SU-DHL-6 (cell line): ENCODE measurements at regions not wholly inside any gene's neighbourhood (a gene's known extent, or its start where the extent isn't known, plus 50 kb on each side); places are given as distances from the start of the nearest gene placed in this dataset.

Experiments used
- H2AFZ ChIP-seq: fragments of 200-600 bp; sonication (generic); 2 replicates; pipeline ENCODE4 v1.6.1; 2014; ENCODE audit warnings: low read depth, mild to moderate bottlenecking, moderate library complexity, mixed read lengths, antibody characterized with exemption, low read length; ENCODE audit not compliant: severe bottlenecking
- H3F3A ChIP-seq: fragments of 200-600 bp; shearing (Covaris generic); 2 replicates; pipeline ENCODE4 v1.6.0; 2016; ENCODE audit warnings: antibody characterized with exemption, mild to moderate bottlenecking; ENCODE audit not compliant: insufficient read depth
- H3K27ac ChIP-seq: fragments of 200-600 bp; sonication (generic); 2 replicates; pipeline ENCODE4 v1.5.1; 2016; ENCODE audit warnings: low read depth, mild to moderate bottlenecking, low read length, moderate library complexity, mixed read lengths
- H3K27me3 ChIP-seq: fragments of 200-600 bp; sonication (generic), shearing (Covaris generic); 2 replicates; pipeline ENCODE4 v1.6.0; 2014; ENCODE audit warnings: mild to moderate bottlenecking, low read length
- H3K36me3 ChIP-seq: fragments of 200-600 bp; sonication (generic); 2 replicates; pipeline ENCODE4 v1.6.1; 2014; ENCODE audit warnings: mild to moderate bottlenecking, low read length, mixed read lengths
- H3K4me2 ChIP-seq: fragments of 300-600, 200-600 bp; shearing (Covaris generic), sonication (generic); 2 replicates; pipeline ENCODE4 v1.6.0; 2014; ENCODE audit warnings: low read length, low read depth, mild to moderate bottlenecking; ENCODE audit not compliant: poor library complexity, severe bottlenecking
- H3K4me3 ChIP-seq: fragments of 200-600 bp; sonication (generic); 2 replicates; pipeline ENCODE4 v1.5.1; 2014; ENCODE audit warnings: antibody characterized with exemption, low read length, mild to moderate bottlenecking, mixed read lengths; ENCODE audit not compliant: insufficient read depth, poor library complexity, severe bottlenecking
- H3K79me2 ChIP-seq: fragments of 200-600 bp; sonication (generic); 2 replicates; pipeline ENCODE4 v1.6.1; 2014; ENCODE audit warnings: mild to moderate bottlenecking, low read length, moderate library complexity; ENCODE audit not compliant: insufficient read depth
- H3K9ac ChIP-seq: fragments of 200-600 bp; sonication (generic); 2 replicates; pipeline ENCODE4 v1.7.0; 2014; ENCODE audit warnings: mild to moderate bottlenecking, low read length
- H3K9me2 ChIP-seq: fragments of 200-600 bp; sonication (generic); replicated peaks from 2 replicates; pipeline ENCODE4 v1.6.1; 2014; ENCODE audit warnings: low read length; ENCODE audit not compliant: insufficient read depth
- H3K9me3 ChIP-seq: fragments of 200-600 bp; sonication (generic); 2 replicates; pipeline ENCODE4 v1.6.1; 2014; ENCODE audit warnings: low read length, mixed read lengths; ENCODE audit not compliant: insufficient read depth
- H4K20me1 ChIP-seq: fragments of 200-600 bp; sonication (generic); 2 replicates; pipeline ENCODE4 v1.6.1; 2014; ENCODE audit warnings: low read depth, mild to moderate bottlenecking, antibody characterized with exemption, low read length, moderate library complexity, mixed read lengths
- EZH2phosphoT487 ChIP-seq: fragments of 200-600 bp; sonication (generic), shearing (Covaris generic); conservative IDR thresholded peaks from 2 replicates; pipeline ENCODE4 v1.6.1; 2018; ENCODE audit warnings: mild to moderate bottlenecking, antibody characterized with exemption, low read length, moderate library complexity, mixed read lengths
- TF ChIP-seq, protein P1 (sequence below): fragments of 200-600 bp; sonication (generic); IDR thresholded peaks from one replicate; pipeline ENCODE4 v1.5.1; 2017; ENCODE audit warnings: antibody characterized with exemption, mild to moderate bottlenecking, low read length, moderate library complexity; ENCODE audit not compliant: insufficient read depth, poor library complexity, severe bottlenecking

DNA sequence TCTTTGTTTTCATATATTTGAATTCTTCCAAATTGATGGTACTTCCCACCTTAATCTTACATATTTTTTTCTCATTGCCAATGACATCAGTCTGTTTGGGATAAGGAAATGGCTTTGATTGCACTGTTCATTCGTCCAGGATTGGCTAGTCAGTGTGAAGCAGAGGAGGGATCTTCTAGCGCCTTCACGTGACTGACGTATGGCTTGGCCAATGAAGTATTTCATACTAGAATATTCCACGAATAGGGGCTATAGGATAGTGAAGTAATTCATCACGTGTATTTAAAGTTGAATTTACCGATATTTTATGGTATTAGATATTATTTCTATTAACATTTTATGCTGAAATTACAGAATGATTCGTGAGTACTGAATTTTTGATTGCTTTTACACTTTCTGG, 178.7 kb upstream of the ZFHX3 start:
- Histone ChIP-seq H3K4me3 (no peak overlapping the region), H3K4me2 (no peak overlapping the region), H4K20me1 (no peaks in the 10 kb centered on the region), H3K9me2 (no peaks in the 10 kb centered on the region), H3K27ac (no peak overlapping the region), H3K9me3 (no peaks in the 10 kb centered on the region), H3K36me3 (no peaks in the 10 kb centered on the region), H2AFZ (no peak overlapping the region), H3K79me2 (no peaks in the 10 kb centered on the region), H3K27me3 (no peaks in the 10 kb centered on the region), H3K9ac (no peak overlapping the region), H3F3A (no peaks in the 10 kb centered on the region)
- TF ChIP-seq, protein P1, sequence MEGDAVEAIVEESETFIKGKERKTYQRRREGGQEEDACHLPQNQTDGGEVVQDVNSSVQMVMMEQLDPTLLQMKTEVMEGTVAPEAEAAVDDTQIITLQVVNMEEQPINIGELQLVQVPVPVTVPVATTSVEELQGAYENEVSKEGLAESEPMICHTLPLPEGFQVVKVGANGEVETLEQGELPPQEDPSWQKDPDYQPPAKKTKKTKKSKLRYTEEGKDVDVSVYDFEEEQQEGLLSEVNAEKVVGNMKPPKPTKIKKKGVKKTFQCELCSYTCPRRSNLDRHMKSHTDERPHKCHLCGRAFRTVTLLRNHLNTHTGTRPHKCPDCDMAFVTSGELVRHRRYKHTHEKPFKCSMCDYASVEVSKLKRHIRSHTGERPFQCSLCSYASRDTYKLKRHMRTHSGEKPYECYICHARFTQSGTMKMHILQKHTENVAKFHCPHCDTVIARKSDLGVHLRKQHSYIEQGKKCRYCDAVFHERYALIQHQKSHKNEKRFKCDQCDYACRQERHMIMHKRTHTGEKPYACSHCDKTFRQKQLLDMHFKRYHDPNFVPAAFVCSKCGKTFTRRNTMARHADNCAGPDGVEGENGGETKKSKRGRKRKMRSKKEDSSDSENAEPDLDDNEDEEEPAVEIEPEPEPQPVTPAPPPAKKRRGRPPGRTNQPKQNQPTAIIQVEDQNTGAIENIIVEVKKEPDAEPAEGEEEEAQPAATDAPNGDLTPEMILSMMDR = no peak
- TF ChIP-seq EZH2phosphoT487 = no peak

DNA sequence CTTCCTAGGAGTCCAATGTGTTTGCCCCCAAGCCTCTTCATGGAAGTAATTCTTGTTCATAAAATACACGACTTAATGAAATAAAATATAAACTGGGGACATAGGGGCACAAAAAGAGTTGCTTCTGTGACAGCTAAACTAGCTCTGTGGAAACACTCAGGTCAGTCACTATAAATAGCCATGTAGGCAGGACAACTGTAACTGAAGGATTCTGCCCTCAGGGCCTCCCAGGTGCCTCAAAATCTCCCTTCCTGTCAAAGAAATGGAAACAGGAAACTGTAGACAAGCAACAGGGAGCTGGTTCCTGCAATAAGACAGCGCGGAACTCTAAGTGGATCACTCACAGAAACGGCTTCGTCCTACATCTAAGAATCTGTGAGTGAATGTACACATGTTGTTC, 178.1 kb upstream of the ZFHX3 start:
- TF ChIP-seq, protein P1 = no peak
- TF ChIP-seq EZH2phosphoT487 = no peak
- Histone ChIP-seq H3K4me2 (no peak overlapping the region), H2AFZ (no peak overlapping the region)

DNA sequence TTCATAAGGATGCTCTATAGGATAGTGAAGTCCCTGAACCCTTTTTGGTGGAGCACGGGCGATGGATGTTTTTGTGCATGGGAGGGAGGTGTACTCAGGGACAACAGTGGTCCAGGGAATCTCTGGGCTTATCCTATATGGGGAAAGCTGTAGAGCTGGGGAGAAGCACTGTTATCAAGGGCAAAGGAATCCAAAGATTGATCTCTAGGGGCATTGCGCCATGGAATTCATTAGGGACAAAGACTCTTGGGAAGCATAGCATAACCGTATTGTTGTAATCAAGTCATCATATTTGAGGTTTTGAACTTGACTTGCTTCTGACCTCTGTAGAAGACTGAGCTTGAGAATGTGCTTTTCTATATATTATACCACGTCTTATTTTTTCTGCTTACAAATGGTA, 172.9 kb upstream of the ZFHX3 start:
- H4K20me1 ChIP-seq = no peaks in the 10 kb centered on the region
- no peak overlapping the region for H3K27ac ChIP-seq
- TF ChIP-seq EZH2phosphoT487 = no peak
- TF ChIP-seq, protein P1 = no peak
- no peaks in the 10 kb centered on the region for H3K36me3 ChIP-seq
- no peak overlapping the region for H3K4me2 ChIP-seq
- no peaks in the 10 kb centered on the region for H3K79me2 ChIP-seq
- no peak overlapping the region for H3K4me3 ChIP-seq
- no peaks in the 10 kb centered on the region for H3K27me3 ChIP-seq
- H3K9me3 ChIP-seq = 0 out of 2 replicates have a peak, but pooled peaks cover 5% of the 10 kb centered on the region
- H3K9me2 ChIP-seq = no peaks in the 10 kb centered on the region
- no peak overlapping the region for H3K9ac ChIP-seq
- no peak overlapping the region for H2AFZ ChIP-seq
- H3F3A ChIP-seq = no peaks in the 10 kb centered on the region

More for the DNA sequence above, 178.1 kb upstream of the ZFHX3 start:
- H3K4me3 ChIP-seq = no peak overlapping the region
- no peaks in the 10 kb centered on the region for H3K79me2 ChIP-seq
- H3K27ac ChIP-seq = no peak overlapping the region
- H3K9me2 ChIP-seq = no peaks in the 10 kb centered on the region
- no peaks in the 10 kb centered on the region for H3K36me3 ChIP-seq
- no peaks in the 10 kb centered on the region for H3F3A ChIP-seq
- H3K27me3 ChIP-seq = no peaks in the 10 kb centered on the region
- no peaks in the 10 kb centered on the region for H3K9me3 ChIP-seq
- no peak overlapping the region for H3K9ac ChIP-seq
- H4K20me1 ChIP-seq = no peaks in the 10 kb centered on the region

DNA sequence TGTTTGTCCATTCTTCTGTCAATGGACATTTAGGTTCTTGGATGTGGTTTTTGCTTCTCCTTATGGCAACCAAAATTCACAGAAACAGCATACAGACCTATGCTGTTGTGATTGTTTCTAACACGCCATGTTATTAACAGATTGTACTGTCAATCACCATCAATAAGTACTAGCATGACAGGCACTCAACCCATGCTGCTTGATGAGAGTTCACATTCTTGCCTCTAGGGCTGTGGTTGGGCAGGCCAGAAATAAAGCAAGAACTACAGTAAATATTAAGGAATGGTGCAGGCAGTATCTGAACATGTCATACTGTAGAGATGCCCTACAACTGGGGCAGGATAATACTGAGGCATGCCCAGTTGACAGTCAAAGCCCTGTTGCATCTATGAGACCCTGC, 171.2 kb upstream of the ZFHX3 start:
- Histone ChIP-seq H3K9me3 (0 out of 2 replicates have a peak, but pooled peaks cover 7% of the 10 kb centered on the region), H3K4me3 (no peak overlapping the region), H3K9ac (no peak overlapping the region), H3K9me2 (no peaks in the 10 kb centered on the region), H2AFZ (no peak overlapping the region), H3K4me2 (no peak overlapping the region), H3K27ac (no peak overlapping the region), H3F3A (no peaks in the 10 kb centered on the region), H3K79me2 (no peaks in the 10 kb centered on the region), H3K27me3 (no peaks in the 10 kb centered on the region), H3K36me3 (no peaks in the 10 kb centered on the region), H4K20me1 (no peaks in the 10 kb centered on the region)
- TF ChIP-seq, protein P1 = no peak
- TF ChIP-seq EZH2phosphoT487 = no peak
